SK-N-SH (cell line): ENCODE measurements at regions not wholly inside any gene's neighbourhood (a gene's known extent, or its start where the extent isn't known, plus 50 kb on each side); places are given as distances from the start of the nearest gene placed in this dataset.

Experiments used
- CHD2 ChIP-seq: fragments of 150-350 bp; IDR thresholded peaks from 2 replicates; pipeline ENCODE4 v1.6.1; 2018; ENCODE audit warnings: low read length; ENCODE audit not compliant: partially characterized antibody
- CTCF ChIP-seq: fragments of 200-600 bp; sonication (generic); IDR thresholded peaks from 2 replicates; pipeline ENCODE4 v1.6.1; 2017; ENCODE audit warnings: antibody characterized with exemption, mild to moderate bottlenecking, moderate library complexity
- EZH2phosphoT487 ChIP-seq: fragments of 200-600 bp; sonication (generic); IDR thresholded peaks from 2 replicates; pipeline ENCODE4 v1.6.1; 2017; ENCODE audit warnings: low read depth, mixed run types, mild to moderate bottlenecking, antibody characterized with exemption, moderate library complexity, borderline replicate concordance
- FOXJ3 ChIP-seq: sonication (generic); formaldehyde crosslinking; IDR thresholded peaks from 2 replicates; pipeline ENCODE4 v1.5.1; 2020; ENCODE audit warnings: mild to moderate bottlenecking, missing genetic modification reagents
- POLR2AphosphoS5 ChIP-seq: IDR thresholded peaks from 2 replicates; pipeline ENCODE4 v1.6.1; 2012; ENCODE audit warnings: low read depth, low read length
- REST ChIP-seq: IDR thresholded peaks from 2 replicates; pipeline ENCODE4 v1.6.1; 2012; ENCODE audit warnings: mild to moderate bottlenecking, low read depth, low read length, moderate library complexity
- RFX5 ChIP-seq: IDR thresholded peaks from 2 replicates; pipeline ENCODE4 v1.6.1; 2012; ENCODE audit warnings: mild to moderate bottlenecking, improper control_type of control experiment, low read length
- SIN3A ChIP-seq: IDR thresholded peaks from 2 replicates; pipeline ENCODE4 v1.6.1; 2012; ENCODE audit warnings: low read depth, mild to moderate bottlenecking, low read length, moderate library complexity, borderline replicate concordance
- TAF1 ChIP-seq: IDR thresholded peaks from 2 replicates; pipeline ENCODE4 v1.6.1; 2012; ENCODE audit warnings: low read depth, mild to moderate bottlenecking, low read length, moderate library complexity, borderline replicate concordance
- TCF12 ChIP-seq: IDR thresholded peaks from 2 replicates; pipeline ENCODE4 v1.4.0; 2012
- USF2 ChIP-seq: fragments of 150-350 bp; IDR thresholded peaks from 2 replicates; pipeline ENCODE4 v1.6.1; 2017; ENCODE audit warnings: antibody characterized with exemption, low read length, low read depth, borderline replicate concordance
- YY1 ChIP-seq: IDR thresholded peaks from 2 replicates; pipeline ENCODE4 v1.4.0; 2012; ENCODE audit warnings: low read depth, mild to moderate bottlenecking

- no peak for TF ChIP-seq EZH2phosphoT487
- no peak for TF ChIP-seq POLR2AphosphoS5
- no peak for TF ChIP-seq USF2
- no peak for TF ChIP-seq CTCF
- no peak for TF ChIP-seq REST
- no peak for TF ChIP-seq YY1
- no peak for TF ChIP-seq FOXJ3
- TF ChIP-seq TAF1: no peak
- TF ChIP-seq CHD2: peak; percentile 11
- no peak for TF ChIP-seq SIN3A
- no peak; the same call in 1 of the 2 replicates for TF ChIP-seq RFX5
- TF ChIP-seq TCF12: no peak
These were observed 270.4 kb downstream of the FIGN start for GRCh38 chr2:163465440-163465839.
